Upper lobe of left lung (tissue), 4 donors: ENCODE measurements at regions not wholly inside any gene's neighbourhood (a gene's known extent, or its start where the extent isn't known, plus 50 kb on each side); places are given as distances from the start of the nearest gene placed in this dataset.

Experiments used
- EP300 ChIP-seq, 4 donors: sonication (generic); formaldehyde crosslinking; IDR thresholded peaks; one replicate each; pipeline ENCODE4 v1.5.1; 2017; ENCODE audit warnings: antibody characterized with exemption in 4 of 4, control low read depth in 2 of 4
- POLR2A ChIP-seq, 4 donors: fragments of 450-650 bp; IDR thresholded peaks; one replicate each; pipeline ENCODE4 v1.5.1; 2016 to 2017; ENCODE audit warnings: antibody characterized with exemption in 4 of 4, mild to moderate bottlenecking in 2 of 4
- POLR2AphosphoS5 ChIP-seq, 2 donors: sonication (generic); formaldehyde crosslinking; IDR thresholded peaks; one replicate each; pipeline ENCODE4 v1.5.1; 2017; ENCODE audit warnings: antibody characterized with exemption in 2 of 2
- TF ChIP-seq, protein P1 (sequence below), 6 experiments: fragments of 450-650 bp in 4 of 6; fragments of 200-600 bp in 2 of 6; sonication (generic) in 2 of 6; IDR thresholded peaks; one replicate each; pipeline ENCODE4 v1.5.1; 2016 to 2019; ENCODE audit warnings: antibody characterized with exemption in 6 of 6

DNA sequence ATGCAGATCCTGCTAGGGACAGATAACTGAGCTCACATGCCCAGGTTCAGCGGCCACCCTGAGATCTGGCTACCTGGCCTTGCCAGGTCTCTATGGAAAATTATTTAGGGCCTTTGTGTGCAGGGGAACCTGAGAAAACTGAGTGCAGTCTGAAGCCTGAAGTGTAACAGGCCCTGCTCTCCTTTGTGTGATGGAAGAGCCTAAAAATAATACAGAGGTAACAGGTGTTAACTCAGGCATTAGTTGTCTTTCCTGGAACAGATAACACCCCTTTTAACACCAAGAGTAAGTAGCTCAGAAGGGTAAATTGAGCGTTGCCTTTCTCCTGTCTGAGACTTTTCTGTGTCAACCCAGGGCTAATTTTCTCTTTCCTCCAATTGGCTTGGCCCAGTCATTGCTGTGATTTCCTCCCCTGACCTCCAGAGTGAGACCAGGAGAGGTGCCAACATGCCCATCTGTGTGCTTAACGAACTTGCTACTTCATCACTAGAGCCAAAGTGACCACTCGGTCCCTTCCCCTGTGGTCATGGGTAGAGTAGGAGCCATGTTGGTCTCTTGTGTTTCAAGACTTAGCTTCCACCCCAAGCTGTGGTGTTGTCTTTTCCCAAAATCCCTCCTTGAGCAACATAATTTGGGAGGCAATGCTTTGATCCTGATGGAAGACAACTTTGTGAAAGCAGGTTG, 304.4 kb upstream of the JAG1 start:
- TF ChIP-seq, protein P1, sequence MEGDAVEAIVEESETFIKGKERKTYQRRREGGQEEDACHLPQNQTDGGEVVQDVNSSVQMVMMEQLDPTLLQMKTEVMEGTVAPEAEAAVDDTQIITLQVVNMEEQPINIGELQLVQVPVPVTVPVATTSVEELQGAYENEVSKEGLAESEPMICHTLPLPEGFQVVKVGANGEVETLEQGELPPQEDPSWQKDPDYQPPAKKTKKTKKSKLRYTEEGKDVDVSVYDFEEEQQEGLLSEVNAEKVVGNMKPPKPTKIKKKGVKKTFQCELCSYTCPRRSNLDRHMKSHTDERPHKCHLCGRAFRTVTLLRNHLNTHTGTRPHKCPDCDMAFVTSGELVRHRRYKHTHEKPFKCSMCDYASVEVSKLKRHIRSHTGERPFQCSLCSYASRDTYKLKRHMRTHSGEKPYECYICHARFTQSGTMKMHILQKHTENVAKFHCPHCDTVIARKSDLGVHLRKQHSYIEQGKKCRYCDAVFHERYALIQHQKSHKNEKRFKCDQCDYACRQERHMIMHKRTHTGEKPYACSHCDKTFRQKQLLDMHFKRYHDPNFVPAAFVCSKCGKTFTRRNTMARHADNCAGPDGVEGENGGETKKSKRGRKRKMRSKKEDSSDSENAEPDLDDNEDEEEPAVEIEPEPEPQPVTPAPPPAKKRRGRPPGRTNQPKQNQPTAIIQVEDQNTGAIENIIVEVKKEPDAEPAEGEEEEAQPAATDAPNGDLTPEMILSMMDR (IDR thresholded peaks at IDR 0.05): no peak
- TF ChIP-seq POLR2A (IDR thresholded peaks at IDR 0.05) (no peak), POLR2AphosphoS5 (IDR thresholded peaks at IDR 0.05) (no peak), EP300 (IDR thresholded peaks at IDR 0.05) (no peak)
